Mesendoderm (in vitro differentiated cells): ENCODE measurements at regions not wholly inside any gene's neighbourhood (a gene's known extent, or its start where the extent isn't known, plus 50 kb on each side); places are given as distances from the start of the nearest gene placed in this dataset.

Source experiments
- DNase-seq: peaks from one replicate; pipeline ENCODE4 v3.0.0; 2013
- H2AK5ac ChIP-seq: 2 replicates; pipeline ENCODE4 v1.6.1; 2013; ENCODE audit warnings: low read length, inconsistent platforms
- H2BK120ac ChIP-seq: 2 replicates; pipeline ENCODE4 v1.6.1; 2013; ENCODE audit warnings: low read depth, mild to moderate bottlenecking, low read length, moderate library complexity, mixed read lengths
- H2BK15ac ChIP-seq: replicated peaks from 2 replicates; pipeline ENCODE4 v1.6.1; 2013; ENCODE audit warnings: low read depth, mild to moderate bottlenecking, moderate library complexity
- H2BK5ac ChIP-seq: 2 replicates; pipeline ENCODE4 v1.6.1; 2013; ENCODE audit warnings: low read length, inconsistent platforms
- H3K18ac ChIP-seq: 2 replicates; pipeline ENCODE4 v1.6.1; 2013; ENCODE audit warnings: mild to moderate bottlenecking, low read length, mixed read lengths
- H3K23ac ChIP-seq: one replicate; pipeline ENCODE4 v1.6.1; 2013; ENCODE audit warnings: low read length
- H3K27ac ChIP-seq: 2 replicates; pipeline ENCODE4 v1.5.1; 2013; ENCODE audit warnings: low read depth, mild to moderate bottlenecking, inconsistent platforms, low read length, moderate library complexity
- H3K27me3 ChIP-seq: 2 replicates; pipeline ENCODE4 v1.6.1; 2013; ENCODE audit warnings: low read length, control low read depth, mild to moderate bottlenecking, inconsistent platforms; ENCODE audit not compliant: insufficient read depth, poor library complexity
- H3K36me3 ChIP-seq: 2 replicates; pipeline ENCODE4 v1.6.1; 2013; ENCODE audit warnings: low read length, inconsistent platforms; ENCODE audit not compliant: control insufficient read depth, insufficient read depth
- H3K4ac ChIP-seq: one replicate; pipeline ENCODE4 v1.6.1; 2013; ENCODE audit warnings: low read depth, mild to moderate bottlenecking, low read length, moderate library complexity
- H3K4me1 ChIP-seq: 2 replicates; pipeline ENCODE4 v1.6.1; 2013; ENCODE audit warnings: low read depth, low read length, inconsistent platforms; ENCODE audit not compliant: control insufficient read depth
- H3K4me2 ChIP-seq: 2 replicates; pipeline ENCODE4 v1.6.1; 2013; ENCODE audit warnings: low read length
- H3K4me3 ChIP-seq: 2 replicates; pipeline ENCODE4 v1.5.1; 2013; ENCODE audit warnings: mild to moderate bottlenecking, low read length
- H3K56ac ChIP-seq: one replicate; pipeline ENCODE4 v1.6.1; 2013; ENCODE audit warnings: low read length
- H3K79me1 ChIP-seq: 2 replicates; pipeline ENCODE4 v1.6.1; 2013; ENCODE audit warnings: low read length, inconsistent platforms
- H3K79me2 ChIP-seq: 2 replicates; pipeline ENCODE4 v1.6.1; 2013; ENCODE audit warnings: mild to moderate bottlenecking, low read length; ENCODE audit not compliant: control insufficient read depth, insufficient read depth
- H3K9ac ChIP-seq: 2 replicates; pipeline ENCODE4 v1.6.1; 2013; ENCODE audit warnings: low read length, inconsistent platforms
- H4K5ac ChIP-seq: one replicate; pipeline ENCODE4 v1.6.1; 2013; ENCODE audit warnings: low read length
- H4K8ac ChIP-seq: one replicate; pipeline ENCODE4 v1.6.1; 2013; ENCODE audit warnings: low read depth, mild to moderate bottlenecking, control low read depth, low read length, moderate library complexity
- WGBS: extraction: QIAGEN DNeasy Blood & Tissue Kit; methylation state at CpG from one replicate; pipeline ENCODE4 v1.1.7; 2013; ENCODE audit warnings: low lambda C conversion rate, missing lambda C conversion rate; ENCODE audit not compliant: insufficient coverage; ENCODE audit errors: extremely low coverage; 5-methylcytosine and 5-hydroxymethylcytosine counted together

- WGBS: no CpG with 5 or more reads among the region's 4 CpGs
- Histone ChIP-seq H3K27ac (no peak overlapping the region), H3K23ac (no peak overlapping the region)
Measured at GRCh38 chr7:26437003-26437532, 145.4 kb downstream of the SNX10 start.

DNA sequence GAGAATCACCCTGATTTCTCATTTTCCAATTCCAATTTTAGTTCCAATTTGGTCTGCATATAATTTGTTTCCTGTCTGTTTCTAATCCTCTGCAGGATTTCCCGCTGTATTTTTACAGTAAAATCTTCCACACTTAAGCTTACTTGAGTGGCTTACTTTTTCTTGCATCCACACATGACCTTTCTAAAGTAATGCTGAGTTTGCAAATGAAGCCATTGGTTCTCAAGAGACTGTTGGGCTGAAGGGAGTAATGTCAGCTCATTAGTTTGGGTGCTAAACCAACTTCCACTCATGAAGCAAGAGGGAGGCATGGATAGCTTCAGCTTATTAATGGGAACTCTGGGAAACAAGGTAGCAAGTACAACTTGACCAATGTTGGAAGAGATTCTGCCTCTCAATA lies 146.4 kb downstream of the SNX10 start:
- Histone ChIP-seq H3K9ac (no peak overlapping the region), H3K4me1 (no peaks in the 10 kb centered on the region), H3K4me3 (no peak overlapping the region), H3K27ac (no peak overlapping the region), H4K8ac (no peak overlapping the region), H3K79me1 (no peaks in the 10 kb centered on the region), H3K36me3 (no peaks in the 10 kb centered on the region), H3K27me3 (no peaks in the 10 kb centered on the region), H2BK15ac (no peak overlapping the region), H2BK5ac (no peak overlapping the region), H2BK120ac (no peak overlapping the region), H3K18ac (no peak overlapping the region), H4K5ac (no peak overlapping the region), H3K23ac (no peak overlapping the region), H2AK5ac (no peak overlapping the region), H3K4ac (no peak overlapping the region), H3K79me2 (no peaks in the 10 kb centered on the region), H3K4me2 (no peak overlapping the region), H3K56ac (no peak overlapping the region)
- no peak for DNase-seq
- no CpG with 5 or more reads among the region's 1 CpG for WGBS

More at GRCh38 chr7:26437003-26437532, 145.4 kb downstream of the SNX10 start:
- H3K36me3 ChIP-seq: no peaks in the 10 kb centered on the region
- no peak overlapping the region for H2BK5ac ChIP-seq
- no peak overlapping the region for H3K4me2 ChIP-seq
- no peak overlapping the region for H4K8ac ChIP-seq
- H3K18ac ChIP-seq: no peak overlapping the region
- H3K79me1 ChIP-seq: no peaks in the 10 kb centered on the region
- H3K4me1 ChIP-seq: no peaks in the 10 kb centered on the region
- H3K4ac ChIP-seq: no peak overlapping the region
- H4K5ac ChIP-seq: no peak overlapping the region
- H2AK5ac ChIP-seq: no peak overlapping the region
- H3K27me3 ChIP-seq: no peaks in the 10 kb centered on the region
- H2BK120ac ChIP-seq: no peak overlapping the region
- H3K56ac ChIP-seq: no peak overlapping the region
- no peak for DNase-seq
- no peak overlapping the region for H3K4me3 ChIP-seq
- no peak overlapping the region for H3K9ac ChIP-seq
- H3K79me2 ChIP-seq: no peaks in the 10 kb centered on the region
- no peak overlapping the region for H2BK15ac ChIP-seq

DNA sequence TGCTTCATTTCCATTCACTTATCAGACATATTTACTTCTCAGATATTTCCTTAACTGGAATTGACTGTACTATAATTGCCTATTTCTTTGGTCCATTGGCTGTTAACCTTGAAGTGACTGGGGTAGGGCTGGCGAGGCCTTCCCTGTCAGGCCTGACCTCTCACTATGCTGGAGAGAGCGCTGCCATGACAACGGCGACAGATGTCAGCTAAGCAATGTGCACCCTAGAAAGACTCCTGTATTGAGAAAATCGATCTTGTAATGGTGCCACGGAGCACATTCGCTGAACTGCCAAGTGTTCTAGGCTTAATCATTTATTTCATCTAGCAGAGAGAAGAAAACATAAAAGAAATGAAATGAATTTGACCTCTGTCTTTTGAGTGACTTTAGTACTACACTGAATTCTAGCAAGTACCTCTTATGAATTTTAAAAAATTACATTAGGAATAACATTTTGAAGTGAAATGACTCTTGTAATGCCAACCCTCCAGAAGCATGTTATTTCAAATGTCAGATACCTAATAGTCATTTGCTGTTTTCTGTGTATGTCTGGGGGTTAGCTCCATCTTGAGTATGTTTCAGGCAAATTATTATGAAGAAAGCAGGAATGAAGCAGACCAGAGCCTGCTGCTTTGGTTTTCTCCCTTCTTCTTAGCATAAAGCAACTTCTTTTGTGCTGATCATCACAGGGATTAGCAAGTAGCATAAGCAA lies 148.0 kb downstream of the SNX10 start:
- Histone ChIP-seq H4K8ac (no peak overlapping the region), H3K36me3 (no peaks in the 10 kb centered on the region), H2AK5ac (no peak overlapping the region), H3K23ac (no peak overlapping the region), H4K5ac (no peak overlapping the region), H3K79me2 (no peaks in the 10 kb centered on the region), H2BK5ac (no peak overlapping the region), H3K56ac (no peak overlapping the region), H3K4me3 (no peak overlapping the region), H3K27me3 (no peaks in the 10 kb centered on the region), H3K9ac (no peak overlapping the region), H3K4ac (no peak overlapping the region), H2BK15ac (no peak overlapping the region), H3K18ac (no peak overlapping the region), H3K27ac (no peak overlapping the region), H3K4me2 (no peak overlapping the region), H3K4me1 (no peaks in the 10 kb centered on the region), H2BK120ac (no peak overlapping the region), H3K79me1 (no peaks in the 10 kb centered on the region)
- DNase-seq: no peak
- WGBS: no CpG with 5 or more reads among the region's 7 CpGs

- Histone ChIP-seq H3K27me3 (no peaks in the 10 kb centered on the region), H2BK15ac (no peak overlapping the region), H3K36me3 (no peaks in the 10 kb centered on the region), H3K23ac (no peak overlapping the region), H4K5ac (no peak overlapping the region), H2BK5ac (no peak overlapping the region), H3K9ac (no peak overlapping the region), H2BK120ac (no peak overlapping the region), H3K4me1 (no peaks in the 10 kb centered on the region), H3K79me1 (no peaks in the 10 kb centered on the region), H4K8ac (no peak overlapping the region), H3K56ac (no peak overlapping the region), H3K4me3 (no peak overlapping the region), H2AK5ac (no peak overlapping the region), H3K27ac (no peak overlapping the region), H3K18ac (no peak overlapping the region), H3K79me2 (no peaks in the 10 kb centered on the region), H3K4me2 (no peak overlapping the region), H3K4ac (no peak overlapping the region)
- DNase-seq: no peak
- no CpG with 5 or more reads among the region's 7 CpGs for WGBS
Measured at GRCh38 chr7:26440233-26441001, 148.8 kb downstream of the SNX10 start.

DNA sequence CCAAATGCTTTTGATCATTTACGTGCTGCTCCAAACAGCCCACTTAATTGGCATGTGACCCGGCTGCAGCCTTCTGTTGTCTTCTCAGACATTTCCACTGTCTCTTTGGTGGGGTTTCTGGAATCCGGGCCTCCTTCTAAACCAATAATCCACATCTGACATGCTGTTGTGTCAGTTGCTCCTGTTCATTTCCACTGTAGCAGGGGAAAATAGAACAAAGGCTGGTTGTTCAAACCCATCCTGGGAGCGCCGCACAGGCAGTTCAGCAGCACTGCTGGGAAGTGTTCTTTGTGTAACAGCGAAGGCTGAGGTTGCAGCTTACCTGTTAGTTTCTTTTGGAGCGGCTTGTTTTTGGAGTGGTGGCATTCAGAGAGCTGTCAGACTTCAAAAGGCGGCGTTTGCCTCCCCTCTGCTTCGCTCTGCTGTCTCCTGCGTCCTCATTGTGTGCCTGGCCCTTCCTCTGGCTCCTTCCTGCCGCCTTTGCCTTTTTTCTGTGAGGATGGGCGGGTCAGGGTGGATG lies 149.4 kb downstream of the SNX10 start:
- DNase-seq: peak; percentile 25
- no peaks in the 10 kb centered on the region for H3K4me1 ChIP-seq
- WGBS: no CpG with 5 or more reads among the region's 13 CpGs
- no peaks in the 10 kb centered on the region for H3K79me2 ChIP-seq
- H3K23ac ChIP-seq: no peak overlapping the region
- H3K56ac ChIP-seq: no peak overlapping the region
- no peak overlapping the region for H2BK120ac ChIP-seq
- H3K18ac ChIP-seq: no peak overlapping the region
- no peak overlapping the region for H3K4ac ChIP-seq
- H3K27ac ChIP-seq: no peak overlapping the region
- H3K27me3 ChIP-seq: no peaks in the 10 kb centered on the region
- H3K4me3 ChIP-seq: no peak overlapping the region
- no peak overlapping the region for H4K8ac ChIP-seq
- no peak overlapping the region for H4K5ac ChIP-seq
- H3K9ac ChIP-seq: no peak overlapping the region
- no peak overlapping the region for H3K4me2 ChIP-seq
- no peak overlapping the region for H2BK15ac ChIP-seq
- H3K79me1 ChIP-seq: no peaks in the 10 kb centered on the region
- H2BK5ac ChIP-seq: no peak overlapping the region
- no peaks in the 10 kb centered on the region for H3K36me3 ChIP-seq
- no peak overlapping the region for H2AK5ac ChIP-seq
